Karpas-422 (cell line): ENCODE measurements at regions not wholly inside any gene's neighbourhood (a gene's known extent, or its start where the extent isn't known, plus 50 kb on each side); places are given as distances from the start of the nearest gene placed in this dataset.
A peak's percentile ranks its signal among the peaks of the same experiment; 100 is the strongest.
"Not testable (repeated sequence)": the region's sequence is repeated elsewhere in the genome, so short reads cannot be mapped to it uniquely, and the experiment has no call there.

Experiments
- DNase-seq: peaks from one replicate; pipeline ENCODE4 v3.0.0-alpha.2; 2015
- H2AFZ ChIP-seq: fragments of 200-600 bp; sonication (generic); 2 replicates; pipeline ENCODE4 v1.6.1; 2014; ENCODE audit warnings: antibody characterized with exemption, low read length, mixed read lengths
- H3K27ac ChIP-seq: fragments of 200-600 bp; sonication (generic); 2 replicates; pipeline ENCODE4 v1.5.1; 2014; ENCODE audit warnings: mild to moderate bottlenecking, low read length, moderate library complexity
- H3K27me3 ChIP-seq: fragments of 200-600 bp; sonication (generic); 2 replicates; pipeline ENCODE4 v1.6.1; 2014; ENCODE audit warnings: low read length, mixed read lengths
- H3K36me3 ChIP-seq: fragments of 200-600 bp; sonication (generic); 2 replicates; pipeline ENCODE4 v1.6.1; 2014; ENCODE audit warnings: low read length, mixed read lengths; ENCODE audit not compliant: insufficient read depth
- H3K4me1 ChIP-seq: fragments of 200-600 bp; sonication (generic); 2 replicates; pipeline ENCODE4 v1.6.1; 2014; ENCODE audit warnings: mild to moderate bottlenecking, low read length, mixed read lengths
- H3K4me2 ChIP-seq: fragments of 200-600 bp; sonication (generic); 2 replicates; pipeline ENCODE4 v1.6.1; 2014; ENCODE audit warnings: low read length, low read depth, mild to moderate bottlenecking; ENCODE audit not compliant: poor library complexity, severe bottlenecking
- H3K4me3 ChIP-seq: fragments of 200-600 bp; sonication (generic); 2 replicates; pipeline ENCODE4 v1.5.1; 2014; ENCODE audit warnings: mild to moderate bottlenecking, antibody characterized with exemption, low read length, mixed read lengths
- H3K79me2 ChIP-seq: fragments of 200-600 bp; sonication (generic); 2 replicates; pipeline ENCODE4 v1.6.1; 2014; ENCODE audit warnings: mild to moderate bottlenecking, low read length, mixed read lengths
- H3K9ac ChIP-seq: fragments of 200-600 bp; sonication (generic); 2 replicates; pipeline ENCODE4 v1.6.0; 2014; ENCODE audit warnings: low read length
- H3K9me2 ChIP-seq: fragments of 200-600 bp; sonication (generic), shearing (Covaris generic); replicated peaks from 2 replicates; pipeline ENCODE4 v1.6.0; 2014; ENCODE audit warnings: mild to moderate bottlenecking, low read length, moderate library complexity; ENCODE audit not compliant: insufficient read depth
- H3K9me3 ChIP-seq: fragments of 300-700, 200-600 bp; sonication (generic); 2 replicates; pipeline ENCODE4 v1.6.1; 2014; ENCODE audit warnings: low read length, mixed read lengths
- H4K20me1 ChIP-seq: fragments of 200-600 bp; sonication (generic); 2 replicates; pipeline ENCODE4 v1.6.1; 2014; ENCODE audit warnings: mild to moderate bottlenecking, antibody characterized with exemption, low read length, low read depth; ENCODE audit not compliant: insufficient read depth

- H3K79me2 ChIP-seq, H4K20me1 ChIP-seq, H2AFZ ChIP-seq: not testable (repeated sequence)
Observed at GRCh38 chr3:87942256-87942655, 116.5 kb downstream of the CGGBP1 start.

DNA sequence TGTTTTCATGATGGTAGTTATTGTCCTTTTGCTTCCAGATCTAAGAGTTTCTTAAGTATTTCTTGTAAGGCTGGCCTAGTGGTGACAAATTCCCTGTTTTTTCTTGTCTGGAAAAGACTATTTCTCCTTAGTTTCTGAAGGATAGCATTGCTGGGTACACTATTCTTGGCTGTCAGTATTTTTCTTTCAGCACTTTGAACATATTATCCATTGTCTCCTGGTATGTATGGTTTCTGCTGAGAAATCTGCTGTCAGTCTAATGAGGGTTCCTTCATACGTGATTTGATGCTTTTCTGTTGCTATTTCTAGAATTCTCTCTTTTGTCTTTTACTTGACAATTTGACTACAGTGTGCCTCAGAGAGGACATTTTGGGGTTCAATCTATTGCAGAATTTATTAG is 134.3 kb downstream of the CGGBP1 start:
- Histone ChIP-seq H3K4me1 (no peaks in the 10 kb centered on the region), H3K9me2 (no peaks in the 10 kb centered on the region), H3K9me3 (no peaks in the 10 kb centered on the region; the same call in 1 of the 2 replicates), H2AFZ (no peak overlapping the region), H3K36me3 (no peaks in the 10 kb centered on the region), H3K79me2 (no peaks in the 10 kb centered on the region), H3K4me2 (no peak overlapping the region), H3K27me3 (no peaks in the 10 kb centered on the region), H4K20me1 (no peaks in the 10 kb centered on the region), H3K27ac (no peak overlapping the region), H3K4me3 (no peak overlapping the region), H3K9ac (no peak overlapping the region)
- no peak for DNase-seq

More at GRCh38 chr3:87942256-87942655, 116.5 kb downstream of the CGGBP1 start:
- not testable (repeated sequence) for H3K27ac ChIP-seq, H3K9me2 ChIP-seq, H3K36me3 ChIP-seq, DNase-seq, H3K4me1 ChIP-seq, H3K9me3 ChIP-seq, H3K9ac ChIP-seq, H3K27me3 ChIP-seq, H3K4me3 ChIP-seq, H3K4me2 ChIP-seq

GRCh38 chr3:87920549-87920948 is 138.3 kb downstream of the CGGBP1 start:
- Histone ChIP-seq H3K4me3 (no peak overlapping the region), H3K4me2 (no peak overlapping the region), H3K36me3 (no peaks in the 10 kb centered on the region), H3K27me3 (no peaks in the 10 kb centered on the region), H3K79me2 (no peaks in the 10 kb centered on the region), H3K9ac (no peak overlapping the region), H3K9me2 (no peaks in the 10 kb centered on the region), H3K27ac (no peak overlapping the region), H2AFZ (no peak overlapping the region), H3K9me3 (no peaks in the 10 kb centered on the region; the same call in 1 of the 2 replicates), H4K20me1 (no peaks in the 10 kb centered on the region), H3K4me1 (no peaks in the 10 kb centered on the region)
- DNase-seq, result no peak

- no peaks in the 10 kb centered on the region for H3K79me2 ChIP-seq
- H3K9me2 ChIP-seq, result no peaks in the 10 kb centered on the region
- H3K36me3 ChIP-seq, result no peaks in the 10 kb centered on the region
- DNase-seq, result no peak
- H3K9ac ChIP-seq, result no peak overlapping the region
- H3K27me3 ChIP-seq, result no peaks in the 10 kb centered on the region
- no peaks in the 10 kb centered on the region for H4K20me1 ChIP-seq
- H3K4me3 ChIP-seq, result no peak overlapping the region
- no peak overlapping the region for H3K4me2 ChIP-seq
- no peak overlapping the region for H3K27ac ChIP-seq
- H3K9me3 ChIP-seq, result no peaks in the 10 kb centered on the region
- H3K4me1 ChIP-seq, result no peaks in the 10 kb centered on the region
- no peak overlapping the region for H2AFZ ChIP-seq
Observed at GRCh38 chr3:87901141-87901540, 157.7 kb downstream of the CGGBP1 start.

- H3K9ac ChIP-seq, result no peak overlapping the region
- DNase-seq, result peak; percentile 63
- H3K79me2 ChIP-seq, result no peaks in the 10 kb centered on the region
- H3K36me3 ChIP-seq, result no peaks in the 10 kb centered on the region
- H3K9me2 ChIP-seq, result no peaks in the 10 kb centered on the region
- H2AFZ ChIP-seq, result no peak overlapping the region
- H3K4me1 ChIP-seq, result no peaks in the 10 kb centered on the region
- H3K4me3 ChIP-seq, result no peak overlapping the region
- no peak overlapping the region for H3K27ac ChIP-seq
- no peak overlapping the region for H3K4me2 ChIP-seq
- no peaks in the 10 kb centered on the region for H3K27me3 ChIP-seq
- H4K20me1 ChIP-seq, result no peaks in the 10 kb centered on the region
- no peaks in the 10 kb centered on the region for H3K9me3 ChIP-seq
Observed at GRCh38 chr3:87900061-87900460, 158.7 kb downstream of the CGGBP1 start.

- Histone ChIP-seq H3K4me2 (no peak overlapping the region), H3K27me3 (no peaks in the 10 kb centered on the region), H3K27ac (no peak overlapping the region), H4K20me1 (no peaks in the 10 kb centered on the region), H3K36me3 (no peaks in the 10 kb centered on the region), H3K79me2 (no peaks in the 10 kb centered on the region), H3K9ac (no peak overlapping the region), H2AFZ (no peak overlapping the region), H3K9me3 (no peaks in the 10 kb centered on the region), H3K9me2 (no peaks in the 10 kb centered on the region), H3K4me3 (no peak overlapping the region), H3K4me1 (no peaks in the 10 kb centered on the region)
- DNase-seq, result no peak
Observed at GRCh38 chr3:87898971-87899370, 159.8 kb downstream of the CGGBP1 start.

DNA sequence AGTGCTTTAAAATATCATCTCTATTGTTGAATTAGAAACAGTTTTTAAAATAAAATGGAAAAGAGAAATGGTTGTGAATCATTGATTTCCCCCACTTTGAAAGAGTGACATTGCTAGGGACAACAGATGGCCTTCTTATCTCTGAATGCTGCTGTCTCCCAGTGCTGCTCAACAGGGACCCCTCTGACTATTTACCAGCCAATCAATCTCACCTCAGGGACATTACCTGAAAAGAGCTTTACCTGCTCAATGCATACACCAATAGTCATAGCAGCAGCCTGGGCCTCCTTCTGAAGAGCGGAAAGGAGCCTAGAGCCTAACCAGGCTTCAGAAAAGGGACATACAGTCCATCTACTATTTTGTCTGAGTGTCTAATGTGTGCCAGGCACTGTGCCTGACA is 162.8 kb downstream of the CGGBP1 start:
- H3K9ac ChIP-seq, result no peak overlapping the region
- no peaks in the 10 kb centered on the region for H3K79me2 ChIP-seq
- H2AFZ ChIP-seq, result no peak overlapping the region
- no peak for DNase-seq
- no peaks in the 10 kb centered on the region for H3K4me1 ChIP-seq
- H3K4me3 ChIP-seq, result no peak overlapping the region
- no peaks in the 10 kb centered on the region for H3K36me3 ChIP-seq
- H3K27ac ChIP-seq, result no peak overlapping the region
- H3K9me2 ChIP-seq, result no peaks in the 10 kb centered on the region
- H3K4me2 ChIP-seq, result no peak overlapping the region
- no peaks in the 10 kb centered on the region for H3K9me3 ChIP-seq
- H4K20me1 ChIP-seq, result no peaks in the 10 kb centered on the region
- H3K27me3 ChIP-seq, result no peaks in the 10 kb centered on the region

DNA sequence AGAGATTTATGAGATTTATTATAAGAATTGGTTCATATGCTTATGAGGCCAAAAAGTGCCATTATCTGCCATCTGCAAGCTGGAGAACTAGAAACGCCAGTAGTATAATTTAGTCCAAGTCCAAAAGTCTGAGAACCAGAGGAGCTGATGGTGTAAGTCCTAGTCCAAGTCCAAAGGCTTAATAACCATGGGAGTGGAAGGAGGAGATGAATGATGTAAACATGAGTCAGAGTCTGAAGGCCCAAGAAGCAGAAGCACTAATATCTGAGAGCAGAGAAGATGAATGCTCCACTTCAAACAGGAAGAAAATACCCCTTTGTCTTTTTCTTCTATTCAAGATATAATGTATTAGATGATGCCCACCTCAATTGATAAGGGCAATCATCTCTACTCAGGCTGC is 185.7 kb downstream of the CGGBP1 start:
- Histone ChIP-seq H3K79me2 (no peaks in the 10 kb centered on the region), H4K20me1 (no peaks in the 10 kb centered on the region), H3K36me3 (no peaks in the 10 kb centered on the region), H3K4me2 (no peak overlapping the region), H2AFZ (no peak overlapping the region), H3K4me1 (no peaks in the 10 kb centered on the region), H3K27me3 (no peaks in the 10 kb centered on the region; the same call in 1 of the 2 replicates), H3K4me3 (no peak overlapping the region), H3K27ac (no peak overlapping the region), H3K9me2 (no peaks in the 10 kb centered on the region), H3K9ac (no peak overlapping the region), H3K9me3 (peaks cover 6% of the 10 kb centered on the region; the same call in 1 of the 2 replicates)
- DNase-seq, result no peak

GRCh38 chr3:87867001-87867400 is 191.8 kb downstream of the CGGBP1 start:
- Histone ChIP-seq H3K9ac (no peak overlapping the region), H3K4me1 (no peaks in the 10 kb centered on the region), H3K4me2 (no peak overlapping the region), H3K27ac (no peak overlapping the region), H4K20me1 (no peaks in the 10 kb centered on the region), H2AFZ (no peak overlapping the region), H3K9me2 (no peaks in the 10 kb centered on the region), H3K9me3 (peaks cover 6% of the 10 kb centered on the region; the same call in 1 of the 2 replicates), H3K79me2 (no peaks in the 10 kb centered on the region), H3K27me3 (no peaks in the 10 kb centered on the region), H3K4me3 (no peak overlapping the region), H3K36me3 (no peaks in the 10 kb centered on the region)
- no peak for DNase-seq
